Upper lobe of left lung (tissue), 4 donors: ENCODE measurements at regions not wholly inside any gene's neighbourhood (a gene's known extent, or its start where the extent isn't known, plus 50 kb on each side); places are given as distances from the start of the nearest gene placed in this dataset.

Experiments used
- CTCF ChIP-seq, 6 experiments: fragments of 450-650 bp in 4 of 6; fragments of 200-600 bp in 2 of 6; sonication (generic) in 2 of 6; IDR thresholded peaks; one replicate each; pipeline ENCODE4 v1.5.1; 2016 to 2019; ENCODE audit warnings: antibody characterized with exemption in 6 of 6
- EP300 ChIP-seq, 4 donors: sonication (generic); formaldehyde crosslinking; IDR thresholded peaks; one replicate each; pipeline ENCODE4 v1.5.1; 2017; ENCODE audit warnings: antibody characterized with exemption in 4 of 4, control low read depth in 2 of 4
- POLR2A ChIP-seq, 4 donors: fragments of 450-650 bp; IDR thresholded peaks; one replicate each; pipeline ENCODE4 v1.5.1; 2016 to 2017; ENCODE audit warnings: antibody characterized with exemption in 4 of 4, mild to moderate bottlenecking in 2 of 4
- POLR2AphosphoS5 ChIP-seq, 2 donors: sonication (generic); formaldehyde crosslinking; IDR thresholded peaks; one replicate each; pipeline ENCODE4 v1.5.1; 2017; ENCODE audit warnings: antibody characterized with exemption in 2 of 2

GRCh38 chr4:123116412-123116811, 194.0 kb upstream of the NUDT6 start:
- no peak for TF ChIP-seq POLR2A (IDR thresholded peaks at IDR 0.05)
- TF ChIP-seq CTCF (IDR thresholded peaks at IDR 0.05), result no peak
- no peak for TF ChIP-seq POLR2AphosphoS5 (IDR thresholded peaks at IDR 0.05)
- TF ChIP-seq EP300 (IDR thresholded peaks at IDR 0.05), result no peak
